ENCODE measurements at regions not wholly inside any gene's neighbourhood (a gene's known extent, or its start where the extent isn't known, plus 50 kb on each side); places are given as distances from the start of the nearest gene placed in this dataset.

GRCh38 chr2:76469066-76469465, 758.4 kb upstream of the GCFC2 start:
- no peak for DNase-seq (ENCODE audit: low read depth)
- H3K4me3 ChIP-seq (ENCODE audit: low read depth, low read length) = no peak overlapping the region
- no peak for TF ChIP-seq CTCF (conservative IDR thresholded peaks at IDR 0.05; ENCODE audit: low read depth, low read length)

- no peak overlapping the region for H3K4me3 ChIP-seq (ENCODE audit: low read depth, low read length)
- DNase-seq (ENCODE audit: low read depth) = no peak
- no peak for TF ChIP-seq CTCF (conservative IDR thresholded peaks at IDR 0.05; ENCODE audit: low read depth, low read length)
Observed at GRCh38 chr2:76467326-76467725, 756.6 kb upstream of the GCFC2 start.

- no peak for DNase-seq (ENCODE audit: low read depth)
- H3K4me3 ChIP-seq (ENCODE audit: low read depth, low read length) = no peak overlapping the region
- TF ChIP-seq CTCF (conservative IDR thresholded peaks at IDR 0.05; ENCODE audit: low read depth, low read length) = no peak
Observed at GRCh38 chr2:76464310-76464709, 753.6 kb upstream of the GCFC2 start.

- TF ChIP-seq CTCF (conservative IDR thresholded peaks at IDR 0.05; ENCODE audit: low read depth, low read length) = no peak
- DNase-seq (ENCODE audit: low read depth) = no peak
Observed at GRCh38 chr2:76461431-76461830, 750.7 kb upstream of the GCFC2 start.

GRCh38 chr2:76455910-76456309, 745.2 kb upstream of the GCFC2 start:
- H3K4me3 ChIP-seq (ENCODE audit: low read depth, low read length) = no peak overlapping the region
- DNase-seq (ENCODE audit: low read depth) = no peak
- TF ChIP-seq CTCF (conservative IDR thresholded peaks at IDR 0.05; ENCODE audit: low read depth, low read length) = no peak

More at GRCh38 chr2:76461431-76461830, 750.7 kb upstream of the GCFC2 start:
- H3K4me3 ChIP-seq (ENCODE audit: low read depth, low read length) = no peak overlapping the region

GRCh38 chr2:76450024-76450475, 739.3 kb upstream of the GCFC2 start:
- H3K4me3 ChIP-seq (ENCODE audit: low read depth, low read length) = no peak overlapping the region
- TF ChIP-seq CTCF (conservative IDR thresholded peaks at IDR 0.05; ENCODE audit: low read depth, low read length) = no peak
- DNase-seq (ENCODE audit: low read depth) = no peak

GRCh38 chr2:76448956-76449355, 738.2 kb upstream of the GCFC2 start:
- TF ChIP-seq CTCF (conservative IDR thresholded peaks at IDR 0.05; ENCODE audit: low read depth, low read length) = no peak
- no peak overlapping the region for H3K4me3 ChIP-seq (ENCODE audit: low read depth, low read length)
- no peak for DNase-seq (ENCODE audit: low read depth)
